Thoracic aorta (tissue), 2 donors: ENCODE measurements at regions not wholly inside any gene's neighbourhood (a gene's known extent, or its start where the extent isn't known, plus 50 kb on each side); places are given as distances from the start of the nearest gene placed in this dataset.

ENCODE experiments used
- ATAC-seq: fragments of 150-250 bp; one replicate; pipeline ENCODE4 v1.8.0; 2017; ENCODE audit warnings: low read depth; ENCODE audit not compliant: insufficient number of reproducible peaks, low FRiP score
- DNase-seq: peaks from one replicate; pipeline ENCODE4 v3.0.0-alpha.2; 2020; ENCODE audit warnings: low spot score
- H3K27ac ChIP-seq, 2 donors: fragments of 200-600 bp; sonication (generic); 1 replicate in 1 of 2; 2 replicates in 1 of 2; pipeline ENCODE4 v1.5.1; 2016; ENCODE audit warnings: mild to moderate bottlenecking in 2 of 2, moderate library complexity in 2 of 2
- H3K27me3 ChIP-seq: fragments of 200-600 bp; sonication (generic); replicated peaks from 2 replicates; pipeline ENCODE4 v1.6.0; 2016; ENCODE audit warnings: mild to moderate bottlenecking; ENCODE audit not compliant: insufficient read depth
- H3K36me3 ChIP-seq: fragments of 200-600 bp; sonication (generic); one replicate; pipeline ENCODE4 v1.5.1; 2016
- H3K4me1 ChIP-seq, 2 donors: fragments of 200-600 bp; sonication (generic); 1 replicate in 1 of 2; 2 replicates in 1 of 2; pipeline versions ENCODE4 v1.5.1 to v1.6.0; 2016; ENCODE audit warnings: low read depth in 2 of 2, mild to moderate bottlenecking in 1 of 2; ENCODE audit not compliant: control insufficient read depth in 1 of 2
- H3K4me3 ChIP-seq: fragments of 200-600 bp; sonication (generic); 2 replicates; pipeline ENCODE4 v1.5.1; 2016; ENCODE audit warnings: mild to moderate bottlenecking
- H3K9me3 ChIP-seq: fragments of 200-600 bp; sonication (generic); 2 replicates; pipeline ENCODE4 v1.5.1; 2016
- CTCF ChIP-seq: fragments of 200-600 bp; sonication (generic); IDR thresholded peaks from one replicate; pipeline ENCODE4 v1.5.1; 2019; ENCODE audit warnings: antibody characterized with exemption

GRCh38 chr13:87274209-87274819 is 396.9 kb upstream of the SLITRK5 start:
- H3K9me3 ChIP-seq, result no peaks in the 10 kb centered on the region
- no peak for ATAC-seq
- no peaks in the 10 kb centered on the region for H3K36me3 ChIP-seq
- H3K27ac ChIP-seq, result no peak overlapping the region
- no peak for TF ChIP-seq CTCF
- no peak overlapping the region for H3K4me3 ChIP-seq
- no peaks in the 10 kb centered on the region for H3K27me3 ChIP-seq
- no peak for DNase-seq
- no peaks in the 10 kb centered on the region for H3K4me1 ChIP-seq

- Histone ChIP-seq H3K27ac (no peak overlapping the region), H3K4me1 (no peaks in the 10 kb centered on the region), H3K27me3 (no peaks in the 10 kb centered on the region), H3K4me3 (no peak overlapping the region), H3K36me3 (no peaks in the 10 kb centered on the region), H3K9me3 (no peaks in the 10 kb centered on the region)
- no peak for TF ChIP-seq CTCF
- ATAC-seq (no peak), DNase-seq (no peak)
Measured at GRCh38 chr13:87280139-87280538, 391.0 kb upstream of the SLITRK5 start.

DNA sequence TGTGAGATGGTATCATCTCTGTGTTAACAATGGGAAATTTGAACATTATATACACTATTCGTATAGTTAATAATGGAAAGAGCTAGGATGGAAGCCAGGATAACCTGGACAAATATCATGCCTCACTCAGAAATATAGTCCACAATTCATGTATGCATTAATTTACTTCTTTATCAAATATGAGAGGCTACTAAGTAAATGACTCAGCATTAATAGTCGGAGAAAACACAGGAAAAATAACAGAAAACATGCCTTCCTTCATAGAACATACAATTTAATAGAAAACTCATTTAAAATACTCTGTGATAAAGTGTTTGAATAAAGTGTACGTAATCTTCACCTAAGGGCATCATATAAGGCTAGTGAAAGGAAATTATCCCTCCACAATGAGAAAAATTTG is 383.4 kb upstream of the SLITRK5 start:
- H3K27me3 ChIP-seq, result no peaks in the 10 kb centered on the region
- no peak overlapping the region for H3K27ac ChIP-seq
- DNase-seq, result no peak
- H3K9me3 ChIP-seq, result no peaks in the 10 kb centered on the region
- no peak for ATAC-seq
- no peaks in the 10 kb centered on the region for H3K4me1 ChIP-seq
- H3K36me3 ChIP-seq, result no peaks in the 10 kb centered on the region
- H3K4me3 ChIP-seq, result no peak overlapping the region
- TF ChIP-seq CTCF, result no peak

DNA sequence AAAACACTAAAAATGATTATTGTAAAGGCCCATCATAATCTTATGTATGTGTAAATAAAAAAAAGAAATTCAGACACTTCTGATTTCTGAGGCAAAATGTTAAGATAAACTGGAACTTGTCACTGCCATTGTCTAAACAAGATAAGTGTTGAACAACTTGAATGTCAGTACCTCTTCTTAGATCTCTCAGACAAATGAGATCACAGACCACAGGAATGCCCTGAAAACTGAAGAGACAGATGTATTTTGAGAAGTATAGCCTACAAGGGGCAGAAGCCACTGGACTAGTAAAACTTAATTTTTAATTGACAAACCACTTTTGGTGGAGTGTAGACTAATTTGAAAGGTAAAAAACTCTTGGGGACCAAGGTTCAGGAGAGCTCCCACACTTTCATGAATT is 375.5 kb upstream of the SLITRK5 start:
- H3K27me3 ChIP-seq, result no peaks in the 10 kb centered on the region
- H3K36me3 ChIP-seq, result no peaks in the 10 kb centered on the region
- no peak for TF ChIP-seq CTCF
- no peak overlapping the region for H3K27ac ChIP-seq
- H3K4me3 ChIP-seq, result no peak overlapping the region
- ATAC-seq (no peak), DNase-seq (no peak)
- H3K4me1 ChIP-seq, result no peaks in the 10 kb centered on the region
- no peaks in the 10 kb centered on the region for H3K9me3 ChIP-seq

DNA sequence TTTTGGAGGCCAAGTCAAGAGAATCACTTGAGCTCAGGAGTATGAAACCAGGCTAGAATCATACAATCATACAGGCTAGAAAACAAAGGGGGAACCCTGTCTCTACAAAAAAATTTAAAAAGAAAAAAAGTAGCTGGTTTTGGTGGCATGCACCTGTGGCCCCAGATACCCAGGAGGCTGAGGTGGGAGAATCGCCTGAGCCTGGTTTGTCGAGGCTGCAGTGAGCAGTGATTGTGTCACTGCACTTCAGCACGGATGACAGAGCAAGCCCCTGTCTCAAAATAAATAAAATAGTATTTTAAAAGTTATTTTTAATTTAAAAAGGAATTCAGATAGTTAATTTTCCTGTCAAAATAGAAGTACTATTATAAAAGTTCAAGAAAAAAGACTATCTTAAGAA is 369.1 kb upstream of the SLITRK5 start:
- no peaks in the 10 kb centered on the region for H3K27me3 ChIP-seq
- no peak for ATAC-seq

More for the DNA sequence above, 369.1 kb upstream of the SLITRK5 start:
- Histone ChIP-seq H3K27ac (no peak overlapping the region), H3K4me1 (no peaks in the 10 kb centered on the region), H3K9me3 (no peaks in the 10 kb centered on the region), H3K4me3 (no peak overlapping the region), H3K36me3 (no peaks in the 10 kb centered on the region)
- TF ChIP-seq CTCF, result no peak
- no peak for DNase-seq
